Activated CD8-positive, alpha-beta T cell treated with anti-CD3 and anti-CD28 coated beads, Interleukin-2, amount 10 ng/mL, durations not matched to agents 7 days and 5 days (primary cell): ENCODE measurements at regions not wholly inside any gene's neighbourhood (a gene's known extent, or its start where the extent isn't known, plus 50 kb on each side); places are given as distances from the start of the nearest gene placed in this dataset.
"Not testable (repeated sequence)": the region's sequence is repeated elsewhere in the genome, so short reads cannot be mapped to it uniquely, and the experiment has no call there.

Experiments used
- ATAC-seq: fragments of 150-1000 bp; cut with Tn5 transposase; one replicate; pipeline ENCODE4 v1.10.0; 2021; ENCODE audit warnings: moderate library complexity
- CTCF ChIA-PET: fragments of 350-600 bp; sonication (Branson Sonifier 250); formaldehyde crosslinking; loops from one replicate; lab custom pipeline; 2021; ENCODE audit warnings: antibody characterized with exemption; lab: Charles Lee
- POLR2A ChIA-PET: fragments of 350-600 bp; sonication (Branson Sonifier 250); formaldehyde crosslinking; loops from one replicate; lab custom pipeline; 2021; ENCODE audit warnings: antibody characterized with exemption; lab: Charles Lee
- DNase-seq: peaks from one replicate; pipeline ENCODE4 v3.0.0-alpha.2; 2020
- H3K27ac Mint-ChIP-seq: one replicate; pipeline ENCODE4 v1.8.0; 2021; ENCODE audit warnings: mild to moderate bottlenecking, mixed read lengths
- H3K27me3 Mint-ChIP-seq: one replicate; pipeline ENCODE4 v1.8.0; 2021; ENCODE audit warnings: low read depth, mixed read lengths
- H3K36me3 Mint-ChIP-seq: one replicate; pipeline ENCODE4 v1.8.0; 2021; ENCODE audit warnings: low read depth, mixed read lengths
- H3K4me1 Mint-ChIP-seq: one replicate; pipeline ENCODE4 v1.8.0; 2021; ENCODE audit warnings: low read depth, mixed read lengths
- H3K4me3 Mint-ChIP-seq: one replicate; pipeline ENCODE4 v1.8.0; 2021; ENCODE audit warnings: mild to moderate bottlenecking, mixed read lengths
- H3K9me3 Mint-ChIP-seq: one replicate; pipeline ENCODE4 v1.8.0; 2022; ENCODE audit warnings: mixed read lengths; ENCODE audit not compliant: insufficient read depth

DNA sequence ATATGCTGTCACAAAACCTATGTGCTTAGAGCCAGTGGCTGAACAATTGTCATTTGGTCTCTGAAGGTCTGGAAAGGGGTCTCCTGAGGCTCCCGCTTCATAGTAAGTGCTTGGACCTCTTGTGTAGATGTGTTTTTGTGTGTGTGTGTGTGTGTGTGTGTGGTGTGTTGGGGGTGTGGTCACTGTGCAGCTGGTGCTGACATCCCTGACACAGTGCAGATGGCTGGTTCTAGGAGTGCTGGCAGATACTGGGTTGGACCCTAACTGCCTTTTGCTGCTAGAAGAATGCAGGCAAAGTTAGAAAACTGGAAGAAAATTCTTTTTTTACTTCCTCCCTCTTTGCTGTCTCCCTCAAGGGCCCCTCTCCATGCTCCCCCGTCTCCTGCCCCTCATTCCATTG lies 1872.6 kb downstream of the ARAP2 start:
- Mint-ChIP-seq H3K4me3 (no peak overlapping the region), H3K27ac (no peak overlapping the region)
- CTCF ChIA-PET: no interaction called here

DNA sequence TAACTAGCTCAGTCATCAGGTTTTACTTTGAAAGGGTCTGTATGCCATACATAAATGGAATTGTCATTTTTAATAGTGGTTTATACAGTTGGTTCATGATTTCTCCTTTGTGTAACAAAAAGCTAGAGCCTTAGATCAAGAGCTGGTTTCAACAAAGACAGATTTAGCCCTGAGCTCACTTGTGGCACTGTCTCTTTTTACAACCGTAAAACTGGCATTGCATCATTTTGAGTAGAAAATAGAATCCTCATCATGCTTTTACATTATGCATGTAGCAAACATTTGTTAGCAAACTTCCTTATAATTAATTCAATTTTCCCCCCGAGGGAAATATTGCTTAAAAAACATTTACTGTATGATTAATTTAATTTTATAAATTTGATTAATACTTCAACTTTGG lies 1871.5 kb downstream of the ARAP2 start:
- ChIA-PET CTCF (no interaction called here), POLR2A (no interaction called here)

More for the DNA sequence above, 1872.6 kb downstream of the ARAP2 start:
- DNase-seq: no peak
- H3K27me3 Mint-ChIP-seq: no peaks in the 10 kb centered on the region
- no peaks in the 10 kb centered on the region for H3K36me3 Mint-ChIP-seq
- POLR2A ChIA-PET: no interaction called here
- H3K9me3 Mint-ChIP-seq: peaks cover 20% of the 10 kb centered on the region
- no peaks in the 10 kb centered on the region for H3K4me1 Mint-ChIP-seq
- ATAC-seq: no peak

DNA sequence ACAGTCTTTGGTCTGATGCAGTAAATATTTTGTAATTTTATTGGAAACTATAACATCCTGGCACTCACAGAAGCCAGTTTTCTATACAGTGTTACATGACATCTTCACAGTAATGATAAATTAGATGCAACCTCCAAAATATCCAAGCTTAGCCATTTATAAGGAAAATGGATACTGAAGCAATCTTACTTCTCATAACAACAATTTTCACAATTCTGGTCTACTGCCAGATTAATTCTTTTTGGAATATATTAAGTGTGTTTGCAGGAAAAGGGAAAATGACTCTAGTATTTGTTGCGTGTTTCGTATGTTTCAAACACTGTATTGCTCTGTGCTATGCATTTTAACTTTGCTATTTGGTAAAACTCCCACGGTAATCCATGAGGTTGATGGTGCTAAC lies 1870.9 kb downstream of the ARAP2 start:
- ChIA-PET CTCF (no interaction called here), POLR2A (no interaction called here)
- Mint-ChIP-seq H3K27me3 (no peaks in the 10 kb centered on the region), H3K4me1 (no peaks in the 10 kb centered on the region), H3K4me3 (no peak overlapping the region), H3K27ac (no peak overlapping the region), H3K36me3 (no peaks in the 10 kb centered on the region), H3K9me3 (peaks cover 10% of the 10 kb centered on the region)
- no peak for ATAC-seq
- no peak for DNase-seq

More for the DNA sequence above, 1871.5 kb downstream of the ARAP2 start:
- Mint-ChIP-seq H3K4me1 (no peaks in the 10 kb centered on the region), H3K4me3 (no peak overlapping the region), H3K27ac (no peak overlapping the region), H3K27me3 (no peaks in the 10 kb centered on the region), H3K9me3 (peaks cover 11% of the 10 kb centered on the region), H3K36me3 (no peaks in the 10 kb centered on the region)
- ATAC-seq (no peak), DNase-seq (no peak)

- DNase-seq: no peak
- ATAC-seq: no peak
- no peaks in the 10 kb centered on the region for H3K36me3 Mint-ChIP-seq
- no peak overlapping the region for H3K27ac Mint-ChIP-seq
- H3K9me3 Mint-ChIP-seq: peaks cover 24% of the 10 kb centered on the region
- CTCF ChIA-PET: no interaction called here
- H3K4me3 Mint-ChIP-seq: no peak overlapping the region
- POLR2A ChIA-PET: no interaction called here
- H3K4me1 Mint-ChIP-seq: no peaks in the 10 kb centered on the region
- H3K27me3 Mint-ChIP-seq: no peaks in the 10 kb centered on the region
Measured at GRCh38 chr4:34412233-34412632, 1832.1 kb downstream of the ARAP2 start.

- H3K9me3 Mint-ChIP-seq: peaks cover 28% of the 10 kb centered on the region
- no peak overlapping the region for H3K4me3 Mint-ChIP-seq
- no peaks in the 10 kb centered on the region for H3K36me3 Mint-ChIP-seq
- no peak for ATAC-seq
- DNase-seq: no peak
- ChIA-PET CTCF (no interaction called here), POLR2A (no interaction called here)
- no peaks in the 10 kb centered on the region for H3K4me1 Mint-ChIP-seq
- H3K27ac Mint-ChIP-seq: no peak overlapping the region
- no peaks in the 10 kb centered on the region for H3K27me3 Mint-ChIP-seq
Measured at GRCh38 chr4:34412911-34413310, 1831.4 kb downstream of the ARAP2 start.

- no peak for ATAC-seq
Measured at GRCh38 chr4:34417160-34417559, 1827.2 kb downstream of the ARAP2 start.

DNA sequence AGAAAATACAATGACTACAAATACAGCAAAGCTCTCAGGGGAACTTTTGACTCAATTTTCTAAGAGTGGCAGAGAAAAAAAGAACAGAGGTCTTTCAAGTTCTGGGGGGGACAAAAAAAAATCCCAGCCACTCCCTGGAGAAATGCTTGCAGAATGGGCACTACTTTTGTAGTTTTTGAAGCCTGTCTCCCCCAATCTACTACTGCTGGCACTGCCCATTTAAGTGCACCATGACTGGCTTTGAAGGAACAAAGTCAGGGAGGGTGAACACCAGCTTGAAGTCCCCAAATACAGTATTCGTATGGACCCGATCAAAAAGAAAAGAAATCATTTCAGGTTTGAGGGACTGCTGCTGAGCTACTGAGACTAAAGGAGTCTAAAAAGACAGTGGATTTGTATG lies 1824.4 kb downstream of the ARAP2 start:
- Mint-ChIP-seq H3K4me1 (no peaks in the 10 kb centered on the region), H3K4me3 (no peak overlapping the region), H3K27ac (no peak overlapping the region), H3K27me3 (no peaks in the 10 kb centered on the region), H3K36me3 (no peaks in the 10 kb centered on the region), H3K9me3 (peaks cover 5% of the 10 kb centered on the region)
- DNase-seq (no peak), ATAC-seq (no peak)
- ChIA-PET POLR2A (no interaction called here), CTCF (no interaction called here)

More at GRCh38 chr4:34417160-34417559, 1827.2 kb downstream of the ARAP2 start:
- H3K4me3 Mint-ChIP-seq: no peak overlapping the region
- no peak for DNase-seq
- ChIA-PET POLR2A (no interaction called here), CTCF (no interaction called here)
- no peak overlapping the region for H3K27ac Mint-ChIP-seq
- no peaks in the 10 kb centered on the region for H3K36me3 Mint-ChIP-seq
- H3K4me1 Mint-ChIP-seq: no peaks in the 10 kb centered on the region
- H3K27me3 Mint-ChIP-seq: no peaks in the 10 kb centered on the region
- H3K9me3 Mint-ChIP-seq: peaks cover 14% of the 10 kb centered on the region

GRCh38 chr4:34422472-34423175 lies 1821.7 kb downstream of the ARAP2 start:
- POLR2A ChIA-PET: no interaction called here
- no peaks in the 10 kb centered on the region for H3K27me3 Mint-ChIP-seq
- peaks cover 3% of the 10 kb centered on the region for H3K9me3 Mint-ChIP-seq
- H3K36me3 Mint-ChIP-seq: no peaks in the 10 kb centered on the region
- CTCF ChIA-PET: no interaction called here
- H3K27ac Mint-ChIP-seq: no peak overlapping the region
- no peak overlapping the region for H3K4me3 Mint-ChIP-seq
- ATAC-seq (no peak), DNase-seq (no peak)
- H3K4me1 Mint-ChIP-seq: no peaks in the 10 kb centered on the region

DNA sequence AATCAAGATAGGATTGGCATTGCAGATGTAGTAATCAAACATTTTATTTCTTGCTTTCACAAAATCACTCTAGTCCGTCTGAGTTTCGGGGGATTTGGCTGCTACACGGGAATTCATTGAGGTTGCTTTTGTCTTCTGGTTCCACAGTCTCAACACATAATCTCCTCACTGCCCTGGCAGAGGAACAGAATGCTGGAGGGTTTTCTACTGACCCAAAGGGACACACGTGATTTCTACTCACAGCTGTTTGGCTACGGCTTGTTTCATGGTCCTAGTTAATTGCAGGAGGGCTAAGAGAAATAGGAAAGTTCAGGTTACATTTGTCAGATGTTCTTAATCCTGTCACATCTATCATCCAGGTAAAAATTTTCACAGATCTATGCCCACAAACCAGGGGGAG lies 1811.6 kb downstream of the ARAP2 start:
- no peak overlapping the region for H3K27ac Mint-ChIP-seq
- no peaks in the 10 kb centered on the region for H3K4me1 Mint-ChIP-seq
- DNase-seq (no peak), ATAC-seq (no peak)
- ChIA-PET CTCF (no interaction called here), POLR2A (no interaction called here)
- H3K9me3 Mint-ChIP-seq: peaks cover 4% of the 10 kb centered on the region
- no peaks in the 10 kb centered on the region for H3K27me3 Mint-ChIP-seq
- no peaks in the 10 kb centered on the region for H3K36me3 Mint-ChIP-seq
- no peak overlapping the region for H3K4me3 Mint-ChIP-seq

DNA sequence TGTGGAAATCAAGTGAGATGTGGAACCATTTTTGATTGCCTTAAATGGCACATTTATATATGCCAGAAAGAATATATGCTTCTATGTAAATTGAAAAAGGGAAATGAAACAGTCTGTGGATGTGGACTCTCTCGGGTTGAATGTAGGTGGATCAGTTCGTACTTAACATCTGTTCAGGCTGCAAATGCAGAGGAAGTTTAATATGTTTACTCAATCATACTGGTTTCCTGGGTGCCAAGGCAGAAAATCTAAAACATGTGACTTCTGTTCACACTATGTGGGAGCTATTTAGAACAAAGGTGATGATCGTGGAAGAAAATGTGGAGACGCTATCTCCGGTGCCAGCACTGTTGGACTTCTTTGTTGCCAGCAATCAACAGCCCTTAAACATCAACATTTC lies 1809.9 kb downstream of the ARAP2 start:
- H3K9me3 Mint-ChIP-seq, CTCF ChIA-PET, ATAC-seq, H3K36me3 Mint-ChIP-seq, H3K27me3 Mint-ChIP-seq, H3K27ac Mint-ChIP-seq, H3K4me1 Mint-ChIP-seq, POLR2A ChIA-PET, DNase-seq, H3K4me3 Mint-ChIP-seq: not testable (repeated sequence)

DNA sequence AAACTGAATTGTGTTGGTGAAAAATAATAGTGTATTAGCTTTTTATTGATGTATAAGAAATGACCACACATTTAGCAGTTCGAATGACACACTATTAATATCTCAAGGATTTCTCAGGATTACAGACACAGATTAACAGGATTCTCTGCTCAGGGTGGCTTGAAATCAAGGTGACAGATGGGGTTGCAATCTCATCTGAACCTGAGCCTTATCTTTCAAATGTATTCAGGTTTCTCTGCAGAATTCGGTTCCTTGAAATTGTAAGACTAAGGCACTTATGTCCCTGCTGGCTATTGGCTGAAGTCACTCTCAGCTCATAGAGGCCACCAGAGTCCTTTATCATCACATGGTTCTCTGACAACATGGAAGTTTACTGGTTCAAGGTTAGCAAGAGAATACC lies 1780.1 kb downstream of the ARAP2 start:
- no peaks in the 10 kb centered on the region for H3K4me1 Mint-ChIP-seq
- no peak for DNase-seq
- no peaks in the 10 kb centered on the region for H3K9me3 Mint-ChIP-seq
- H3K4me3 Mint-ChIP-seq: no peak overlapping the region
- no peaks in the 10 kb centered on the region for H3K27me3 Mint-ChIP-seq
- no peaks in the 10 kb centered on the region for H3K36me3 Mint-ChIP-seq
- no peak for ATAC-seq
- no peak overlapping the region for H3K27ac Mint-ChIP-seq
- ChIA-PET POLR2A (no interaction called here), CTCF (no interaction called here)

GRCh38 chr4:34466411-34466810 lies 1777.9 kb downstream of the ARAP2 start:
- Mint-ChIP-seq H3K36me3 (no peaks in the 10 kb centered on the region), H3K27me3 (no peaks in the 10 kb centered on the region), H3K4me1 (no peaks in the 10 kb centered on the region), H3K4me3 (no peak overlapping the region), H3K27ac (no peak overlapping the region), H3K9me3 (no peaks in the 10 kb centered on the region)
- DNase-seq (no peak), ATAC-seq (no peak)
- ChIA-PET POLR2A (no interaction called here), CTCF (no interaction called here)

DNA sequence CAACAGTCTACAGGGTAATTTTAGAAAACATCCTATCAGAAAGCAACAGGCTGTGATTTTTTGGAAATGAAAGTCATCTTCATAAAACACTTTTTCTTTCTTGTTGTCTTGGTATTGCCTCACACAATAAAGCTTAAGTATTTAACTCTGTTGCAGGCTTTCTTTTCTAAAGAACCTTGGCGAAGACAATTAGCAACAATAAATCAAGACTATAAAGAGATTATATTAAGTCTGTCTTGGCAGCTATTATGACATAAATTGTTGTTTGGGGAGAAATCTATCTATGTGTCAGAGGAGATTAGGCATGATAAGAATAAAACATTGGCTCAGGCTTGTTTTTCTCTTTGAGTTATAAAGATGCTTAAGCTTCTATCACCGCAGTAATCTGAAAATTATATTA lies 1774.8 kb downstream of the ARAP2 start:
- POLR2A ChIA-PET: no interaction called here
- Mint-ChIP-seq H3K9me3 (no peaks in the 10 kb centered on the region), H3K4me1 (no peaks in the 10 kb centered on the region), H3K27ac (no peak overlapping the region), H3K27me3 (no peaks in the 10 kb centered on the region), H3K36me3 (no peaks in the 10 kb centered on the region), H3K4me3 (no peak overlapping the region)
- no peak for ATAC-seq
- CTCF ChIA-PET: no interaction called here
- no peak for DNase-seq
